ENCODE measurements at regions not wholly inside any gene's neighbourhood (a gene's known extent, or its start where the extent isn't known, plus 50 kb on each side); places are given as distances from the start of the nearest gene placed in this dataset.

DNA sequence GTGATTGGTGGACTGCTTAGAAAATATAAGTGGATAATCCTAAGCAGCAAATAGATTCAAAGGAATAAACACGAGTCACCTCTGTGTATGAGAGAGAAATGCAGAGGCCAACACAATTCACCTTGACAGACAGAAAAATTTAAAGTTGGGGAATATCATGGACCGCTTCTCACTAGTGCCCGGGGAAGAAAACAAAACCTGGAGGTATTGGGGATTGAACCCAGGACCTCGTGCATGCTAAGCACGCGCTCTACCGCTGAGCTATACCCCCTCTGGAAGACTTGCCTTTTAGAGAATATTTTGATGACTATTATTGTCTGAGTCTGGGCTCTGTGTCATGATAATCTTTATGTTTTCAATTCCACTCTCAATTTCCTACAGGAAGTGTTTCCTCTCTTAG, 111.9 kb downstream of the TRIM27 start:
- Histone ChIP-seq H4K20me1 (ENCODE audit: insufficient read depth, low read length) (no peaks in the 10 kb centered on the region), H3K4me1 (ENCODE audit: low read length) (no peaks in the 10 kb centered on the region), H3K4me3 (ENCODE audit: low read length) (no peak overlapping the region), H3K36me3 (replicated peaks; ENCODE audit: insufficient read depth, low read length) (no peaks in the 10 kb centered on the region), H3K9me2 (replicated peaks; ENCODE audit: insufficient read depth, low read length) (no peaks in the 10 kb centered on the region), H3K9ac (ENCODE audit: low read length) (no peak overlapping the region), H3F3A (ENCODE audit: insufficient read depth, low read length) (no peaks in the 10 kb centered on the region), H3K27ac (ENCODE audit: low read length) (no peak overlapping the region), H3K9me3 (replicated peaks; ENCODE audit: insufficient read depth, low read length) (no peaks in the 10 kb centered on the region), H3K79me2 (ENCODE audit: low read length) (no peaks in the 10 kb centered on the region), H3K27me3 (replicated peaks; ENCODE audit: insufficient read depth, low read length) (0 out of 2 replicates have a peak, but pooled peaks cover 3% of the 10 kb centered on the region), H2AFZ (ENCODE audit: low read length) (no peak overlapping the region), H3K4me2 (ENCODE audit: low read depth, low read length) (no peak overlapping the region)
- no peak for DNase-seq
- TF ChIP-seq EZH2 (optimal IDR thresholded peaks at IDR 0.05; ENCODE audit: low read depth, low read length): no peak
- TF ChIP-seq, protein P1, sequence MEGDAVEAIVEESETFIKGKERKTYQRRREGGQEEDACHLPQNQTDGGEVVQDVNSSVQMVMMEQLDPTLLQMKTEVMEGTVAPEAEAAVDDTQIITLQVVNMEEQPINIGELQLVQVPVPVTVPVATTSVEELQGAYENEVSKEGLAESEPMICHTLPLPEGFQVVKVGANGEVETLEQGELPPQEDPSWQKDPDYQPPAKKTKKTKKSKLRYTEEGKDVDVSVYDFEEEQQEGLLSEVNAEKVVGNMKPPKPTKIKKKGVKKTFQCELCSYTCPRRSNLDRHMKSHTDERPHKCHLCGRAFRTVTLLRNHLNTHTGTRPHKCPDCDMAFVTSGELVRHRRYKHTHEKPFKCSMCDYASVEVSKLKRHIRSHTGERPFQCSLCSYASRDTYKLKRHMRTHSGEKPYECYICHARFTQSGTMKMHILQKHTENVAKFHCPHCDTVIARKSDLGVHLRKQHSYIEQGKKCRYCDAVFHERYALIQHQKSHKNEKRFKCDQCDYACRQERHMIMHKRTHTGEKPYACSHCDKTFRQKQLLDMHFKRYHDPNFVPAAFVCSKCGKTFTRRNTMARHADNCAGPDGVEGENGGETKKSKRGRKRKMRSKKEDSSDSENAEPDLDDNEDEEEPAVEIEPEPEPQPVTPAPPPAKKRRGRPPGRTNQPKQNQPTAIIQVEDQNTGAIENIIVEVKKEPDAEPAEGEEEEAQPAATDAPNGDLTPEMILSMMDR (IDR thresholded peaks at IDR 0.05; ENCODE audit: low read length): no peak
- no peak for TF ChIP-seq EZH2phosphoT487 (IDR thresholded peaks at IDR 0.05; ENCODE audit: low read length)

DNA sequence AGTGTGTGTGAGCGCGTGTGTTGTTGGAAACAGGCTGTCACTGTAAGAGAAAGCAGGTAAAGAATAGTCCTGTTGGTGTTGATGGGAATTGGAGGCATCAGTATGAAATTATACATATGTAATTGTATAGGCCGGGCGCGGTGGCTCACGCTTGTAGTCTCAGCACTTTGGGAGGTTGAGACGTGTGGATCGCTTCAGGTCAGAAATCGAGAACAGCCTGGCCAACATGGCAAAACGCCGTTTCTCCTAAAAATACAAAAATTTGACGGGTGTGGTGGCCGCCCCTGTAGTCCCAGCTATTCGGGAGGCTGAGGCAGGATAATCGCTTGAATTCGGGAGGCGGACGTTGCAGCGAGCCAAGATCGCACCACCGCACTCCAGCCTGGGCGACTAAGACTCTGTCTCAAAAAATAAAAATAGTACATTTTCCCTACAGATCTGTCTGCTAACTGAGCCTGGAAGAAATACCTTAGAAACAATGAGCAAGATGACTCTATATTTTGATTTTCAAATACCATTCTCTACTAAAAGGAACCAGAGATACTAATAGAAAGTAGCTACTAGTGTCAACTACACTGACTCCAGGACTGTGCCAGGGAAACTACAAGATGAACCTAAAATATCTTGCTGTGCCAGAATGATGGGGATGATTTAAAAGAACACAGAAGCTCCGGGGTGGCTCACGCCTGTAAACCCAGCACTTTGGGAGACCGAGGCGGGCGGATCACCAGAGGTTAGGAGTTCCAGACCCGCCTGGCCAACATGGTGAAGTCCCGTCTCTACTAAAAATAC, 110.8 kb downstream of the TRIM27 start:
- Histone ChIP-seq H3K9me2 (replicated peaks; ENCODE audit: insufficient read depth, low read length) (no peaks in the 10 kb centered on the region), H3K4me1 (ENCODE audit: low read length) (no peaks in the 10 kb centered on the region), H3K36me3 (replicated peaks; ENCODE audit: insufficient read depth, low read length) (no peaks in the 10 kb centered on the region), H3K27ac (ENCODE audit: low read length) (no peak overlapping the region), H4K20me1 (ENCODE audit: insufficient read depth, low read length) (no peaks in the 10 kb centered on the region), H3K79me2 (ENCODE audit: low read length) (no peaks in the 10 kb centered on the region), H3K4me2 (ENCODE audit: low read depth, low read length) (no peak overlapping the region), H2AFZ (ENCODE audit: low read length) (no peak overlapping the region), H3K27me3 (replicated peaks; ENCODE audit: insufficient read depth, low read length) (0 out of 2 replicates have a peak, but pooled peaks cover 3% of the 10 kb centered on the region), H3F3A (ENCODE audit: insufficient read depth, low read length) (no peaks in the 10 kb centered on the region), H3K9ac (ENCODE audit: low read length) (no peak overlapping the region), H3K9me3 (replicated peaks; ENCODE audit: insufficient read depth, low read length) (no peaks in the 10 kb centered on the region), H3K4me3 (ENCODE audit: low read length) (no peak overlapping the region)
- no peak for DNase-seq
- TF ChIP-seq, protein P1 (IDR thresholded peaks at IDR 0.05; ENCODE audit: low read length): no peak

DNA sequence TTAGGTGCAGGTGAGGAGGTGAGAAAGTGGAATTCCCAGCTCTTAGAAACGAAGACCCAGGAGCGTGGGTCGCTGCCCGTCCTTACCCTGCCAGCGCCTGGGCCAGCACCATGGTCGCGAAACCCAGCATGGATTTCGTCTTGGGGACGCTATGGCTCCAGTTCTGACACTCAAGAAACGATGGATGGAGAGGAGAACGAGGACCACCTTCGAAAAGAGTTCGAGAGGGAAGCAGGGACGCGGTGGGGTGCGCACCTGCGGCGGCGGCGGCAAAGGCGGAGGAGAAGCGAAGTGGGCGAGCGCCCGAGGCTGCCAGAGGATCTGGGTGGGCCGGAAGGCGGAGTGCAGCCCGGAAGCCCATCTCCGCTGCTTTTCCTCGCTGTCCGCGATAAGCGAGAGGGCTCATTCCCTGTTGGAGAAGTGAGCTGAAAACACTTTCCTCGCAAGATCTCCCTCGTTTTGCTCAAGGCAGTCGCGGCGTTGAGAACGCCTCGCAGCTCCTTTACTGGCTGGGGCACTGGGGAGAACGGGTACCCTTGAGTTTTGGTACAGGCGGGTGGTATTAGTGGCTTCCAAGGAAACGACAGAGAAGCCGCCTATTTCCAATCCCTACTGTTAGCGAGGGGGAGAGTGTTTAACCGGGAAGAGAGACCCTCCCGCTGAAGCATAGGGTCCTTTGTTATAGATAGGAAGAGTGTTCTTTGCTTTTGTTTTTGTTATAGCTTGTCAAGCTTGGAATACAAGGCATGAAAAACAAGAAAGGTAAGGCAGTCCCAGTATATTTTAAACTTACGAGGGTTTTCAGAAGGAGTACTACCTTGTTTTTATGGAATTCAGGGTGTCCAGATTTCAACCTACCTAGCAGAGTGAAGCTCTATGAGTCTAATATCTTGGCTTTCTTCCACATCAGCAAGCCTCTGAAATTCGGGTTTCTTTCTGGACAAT, 109.5 kb downstream of the TRIM27 start:
- no peak overlapping the region for H3K27ac ChIP-seq (ENCODE audit: low read length)
- no peak overlapping the region for H3K4me2 ChIP-seq (ENCODE audit: low read depth, low read length)
- H3F3A ChIP-seq (ENCODE audit: insufficient read depth, low read length): no peaks in the 10 kb centered on the region
- no peaks in the 10 kb centered on the region for H3K4me1 ChIP-seq (ENCODE audit: low read length)
- DNase-seq: no peak
- 0 out of 2 replicates have a peak, but pooled peaks cover 3% of the 10 kb centered on the region for H3K27me3 ChIP-seq (replicated peaks; ENCODE audit: insufficient read depth, low read length)
- H3K36me3 ChIP-seq (replicated peaks; ENCODE audit: insufficient read depth, low read length): no peaks in the 10 kb centered on the region
- no peak overlapping the region for H2AFZ ChIP-seq (ENCODE audit: low read length)
- H3K79me2 ChIP-seq (ENCODE audit: low read length): no peaks in the 10 kb centered on the region
- H3K9me3 ChIP-seq (replicated peaks; ENCODE audit: insufficient read depth, low read length): no peaks in the 10 kb centered on the region
- no peak overlapping the region for H3K9ac ChIP-seq (ENCODE audit: low read length)
- H3K4me3 ChIP-seq (ENCODE audit: low read length): no peak overlapping the region
- TF ChIP-seq EZH2phosphoT487 (IDR thresholded peaks at IDR 0.05; ENCODE audit: low read length) (no peak), EZH2 (optimal IDR thresholded peaks at IDR 0.05; ENCODE audit: low read depth, low read length) (no peak)
- TF ChIP-seq, protein P1 (IDR thresholded peaks at IDR 0.05; ENCODE audit: low read length): no peak
- H4K20me1 ChIP-seq (ENCODE audit: insufficient read depth, low read length): no peaks in the 10 kb centered on the region
- no peaks in the 10 kb centered on the region for H3K9me2 ChIP-seq (replicated peaks; ENCODE audit: insufficient read depth, low read length)
